Left renal cortex interstitium (tissue), 4 donors: ENCODE measurements at regions not wholly inside any gene's neighbourhood (a gene's known extent, or its start where the extent isn't known, plus 50 kb on each side); places are given as distances from the start of the nearest gene placed in this dataset.

ENCODE experiments used
- DNase-seq, 4 donors: peaks; one replicate each; pipeline ENCODE4 v3.0.0-alpha.2; 2013; ENCODE audit warnings: low read depth in 4 of 4, low spot score in 2 of 4, missing footprints in 1 of 4

DNA sequence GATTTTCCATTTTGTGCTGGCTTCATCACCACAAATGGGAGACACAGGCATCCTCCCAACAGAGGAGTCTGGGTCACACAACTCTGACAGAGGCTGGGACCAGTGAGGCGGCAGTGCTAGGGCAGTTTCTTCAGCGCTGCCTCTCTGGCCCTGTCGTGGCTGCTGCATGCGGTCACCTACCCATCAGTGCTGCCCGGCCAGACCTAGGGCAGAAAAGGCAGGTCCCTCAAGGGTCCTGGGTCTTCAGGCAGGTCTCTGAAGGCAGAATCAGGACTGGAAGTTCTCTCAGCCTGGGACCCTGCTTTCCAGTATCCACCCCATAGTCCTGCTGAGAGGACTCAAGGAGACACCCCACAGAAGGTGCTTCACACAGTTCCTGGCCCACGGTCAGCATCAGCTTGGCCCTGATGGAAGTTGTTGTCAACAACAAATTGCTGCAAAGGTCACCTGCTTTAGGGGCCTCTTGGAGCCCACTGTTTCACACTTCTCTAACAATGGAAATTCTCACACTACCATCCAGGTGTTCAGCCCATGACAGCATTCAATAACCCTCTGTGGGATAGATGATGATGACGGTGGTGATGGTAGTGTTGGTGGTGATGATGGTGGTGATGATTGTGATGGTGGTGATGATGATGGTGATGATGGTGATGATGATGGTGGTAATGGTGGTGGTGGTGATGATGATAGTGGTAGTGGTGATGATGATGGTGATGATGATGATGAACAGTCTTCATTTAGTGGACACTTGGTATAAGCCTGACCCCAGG lies 146.4 kb upstream of the PPP1R26 start:
- DNase-seq, result no peak

DNA sequence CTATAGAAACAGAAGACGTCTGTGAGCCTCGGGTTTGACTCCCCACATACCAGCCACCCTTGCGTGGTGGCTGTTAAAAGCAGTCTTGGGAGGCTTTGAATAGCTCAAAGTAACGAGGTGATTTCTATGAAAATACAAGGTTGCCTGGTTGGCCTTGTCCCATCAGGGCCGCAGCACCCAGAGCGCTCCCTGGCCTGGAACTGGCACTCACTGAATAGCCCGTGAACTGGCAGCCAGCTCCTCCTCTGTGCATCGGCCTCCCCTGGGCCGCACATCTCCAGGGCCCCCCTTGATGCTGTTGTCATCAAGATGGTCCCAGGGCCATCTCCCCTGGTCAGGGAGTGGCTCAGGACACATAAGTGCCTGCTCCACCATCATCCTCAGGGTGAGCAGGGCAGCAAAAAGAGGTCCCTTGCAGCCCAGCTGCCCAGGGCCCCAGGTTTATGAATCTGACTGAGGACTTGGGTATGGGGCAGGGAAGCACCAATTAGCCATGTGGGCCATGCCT lies 144.6 kb upstream of the PPP1R26 start:
- DNase-seq, result no peak

DNA sequence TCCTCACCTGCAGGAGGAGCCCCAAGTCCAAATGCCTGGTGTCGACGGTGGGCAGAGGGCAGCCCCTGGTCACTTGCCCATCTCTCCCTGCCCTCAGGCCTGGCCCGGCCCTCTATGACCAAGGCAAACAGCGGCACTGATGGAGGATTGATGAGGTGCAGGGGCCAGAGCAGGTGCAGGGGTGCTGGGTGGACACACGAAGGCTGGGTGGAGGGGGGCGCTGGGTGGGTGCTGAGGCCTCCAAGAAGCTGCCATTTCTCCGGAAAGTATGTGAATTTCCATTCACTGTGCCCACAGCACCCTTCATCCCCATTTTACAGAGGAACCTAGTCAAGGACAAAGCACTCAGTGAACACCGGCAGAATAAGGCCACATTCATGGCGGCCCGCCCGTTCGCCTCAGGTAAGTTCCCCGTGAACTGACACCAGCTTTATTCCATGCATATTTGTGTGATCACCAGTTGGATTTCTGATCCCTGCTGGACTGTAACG lies 143.8 kb upstream of the PPP1R26 start:
- no peak for DNase-seq

DNA sequence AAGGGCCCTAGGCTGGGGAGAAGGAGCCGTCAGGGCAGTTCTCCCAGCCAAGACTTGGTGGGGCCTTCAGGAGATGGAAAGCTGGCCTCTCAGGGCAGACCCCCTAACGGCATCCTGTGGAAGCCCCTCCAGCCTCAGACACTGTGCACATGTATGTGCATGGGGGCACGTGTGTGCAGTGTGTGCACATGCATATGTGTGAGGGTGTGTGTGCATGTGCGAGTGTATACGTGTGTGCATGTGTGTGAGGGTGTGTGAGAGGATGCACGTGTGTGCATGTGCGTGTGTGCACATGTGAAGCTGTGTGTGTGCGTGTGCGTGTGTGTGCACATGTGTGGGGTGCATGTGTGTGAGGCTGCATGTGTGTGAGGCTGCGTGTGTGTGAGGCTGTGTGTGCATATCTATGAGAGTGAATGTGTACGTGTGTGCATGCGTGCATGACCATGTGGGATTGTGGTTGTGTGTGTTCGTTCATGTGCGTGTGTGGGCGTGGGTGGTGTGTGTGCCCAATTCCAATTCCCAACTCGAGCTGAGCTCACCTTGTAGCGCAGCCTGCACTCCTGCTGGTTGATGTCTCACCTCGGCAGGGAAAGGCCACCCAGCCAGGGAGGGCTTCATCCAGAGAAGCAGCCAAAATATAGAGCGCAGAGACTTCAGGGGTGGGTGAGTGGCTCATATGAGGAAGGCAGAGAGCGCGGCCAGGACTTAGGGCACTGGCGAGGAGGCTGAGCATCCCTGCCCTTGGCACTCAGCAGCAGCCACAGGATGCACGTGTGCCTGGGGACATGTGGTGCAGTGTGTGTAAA lies 142.7 kb upstream of the PPP1R26 start:
- DNase-seq, result no peak

DNA sequence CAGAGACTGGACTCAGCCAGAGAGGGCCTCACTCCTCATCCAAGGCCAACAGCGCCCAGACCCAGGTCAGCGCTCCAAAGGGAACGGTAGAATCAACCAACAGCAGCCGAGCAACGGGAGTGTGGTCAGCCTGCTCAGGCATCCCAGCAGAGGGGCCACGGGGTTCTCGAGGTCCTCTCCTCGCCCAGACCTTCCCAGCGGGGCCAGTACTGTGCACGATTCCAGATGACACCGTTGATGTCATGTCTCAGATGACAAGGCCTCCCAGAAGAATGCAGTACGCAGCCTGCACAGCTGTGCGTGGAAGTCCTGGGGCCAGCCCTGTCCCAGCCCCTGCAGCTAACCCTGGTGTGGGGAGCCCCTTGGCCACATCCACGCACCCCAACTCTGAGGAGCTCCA lies 141.0 kb upstream of the PPP1R26 start:
- DNase-seq, result no peak

DNA sequence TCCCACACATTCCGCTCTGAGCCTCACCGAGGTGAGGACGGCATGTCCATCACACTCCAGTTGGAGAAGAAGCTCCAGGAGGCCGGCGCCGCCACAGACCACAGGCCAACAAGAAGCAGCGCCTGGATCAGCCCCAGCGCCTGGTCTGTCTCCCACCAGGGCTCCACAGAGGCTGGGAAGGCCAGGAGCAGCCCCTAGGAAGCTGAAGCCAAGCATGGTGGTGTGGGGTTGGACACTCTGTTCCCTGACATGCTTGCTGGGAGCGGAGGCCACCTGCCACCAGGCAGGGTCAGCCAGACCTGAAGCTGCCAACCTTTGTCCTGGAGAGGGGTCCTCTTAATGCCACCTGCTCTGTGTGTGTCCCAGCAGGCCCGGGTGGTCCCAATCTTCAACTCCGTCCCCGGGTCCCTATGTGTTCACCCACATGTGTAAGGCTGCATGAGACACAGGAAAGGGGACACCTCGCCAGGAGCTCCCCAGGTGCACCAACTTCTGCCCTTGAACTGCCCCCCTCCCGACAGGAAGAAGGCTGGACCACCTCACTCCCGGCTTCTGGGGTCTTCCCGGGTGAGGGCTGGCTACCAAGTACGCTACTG lies 140.1 kb upstream of the PPP1R26 start:
- no peak for DNase-seq

DNA sequence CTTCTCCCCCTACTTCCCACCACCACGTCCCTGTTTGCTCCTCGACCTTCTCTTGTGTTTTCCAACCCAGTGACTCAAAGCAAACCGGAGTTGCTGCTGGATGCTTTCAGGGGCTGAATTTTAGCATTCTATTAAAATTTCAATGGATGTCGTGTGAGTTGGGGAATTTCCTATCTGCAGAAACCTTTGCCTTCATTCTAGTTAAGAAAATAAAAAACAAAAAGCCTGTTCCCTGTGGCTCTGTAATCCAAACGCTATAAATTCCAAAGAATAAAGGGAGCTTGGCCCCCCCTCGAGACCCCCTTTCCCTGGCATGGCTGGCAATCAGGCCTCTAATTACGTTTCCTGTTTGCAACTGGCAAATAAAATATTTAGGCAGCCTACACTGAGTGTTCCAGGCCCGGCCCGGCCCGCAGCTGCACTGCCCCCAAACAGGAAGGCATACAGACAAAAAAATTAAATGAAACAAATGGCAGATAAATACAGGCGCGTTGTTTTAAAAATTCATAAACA lies 139.4 kb upstream of the PPP1R26 start:
- no peak for DNase-seq

DNA sequence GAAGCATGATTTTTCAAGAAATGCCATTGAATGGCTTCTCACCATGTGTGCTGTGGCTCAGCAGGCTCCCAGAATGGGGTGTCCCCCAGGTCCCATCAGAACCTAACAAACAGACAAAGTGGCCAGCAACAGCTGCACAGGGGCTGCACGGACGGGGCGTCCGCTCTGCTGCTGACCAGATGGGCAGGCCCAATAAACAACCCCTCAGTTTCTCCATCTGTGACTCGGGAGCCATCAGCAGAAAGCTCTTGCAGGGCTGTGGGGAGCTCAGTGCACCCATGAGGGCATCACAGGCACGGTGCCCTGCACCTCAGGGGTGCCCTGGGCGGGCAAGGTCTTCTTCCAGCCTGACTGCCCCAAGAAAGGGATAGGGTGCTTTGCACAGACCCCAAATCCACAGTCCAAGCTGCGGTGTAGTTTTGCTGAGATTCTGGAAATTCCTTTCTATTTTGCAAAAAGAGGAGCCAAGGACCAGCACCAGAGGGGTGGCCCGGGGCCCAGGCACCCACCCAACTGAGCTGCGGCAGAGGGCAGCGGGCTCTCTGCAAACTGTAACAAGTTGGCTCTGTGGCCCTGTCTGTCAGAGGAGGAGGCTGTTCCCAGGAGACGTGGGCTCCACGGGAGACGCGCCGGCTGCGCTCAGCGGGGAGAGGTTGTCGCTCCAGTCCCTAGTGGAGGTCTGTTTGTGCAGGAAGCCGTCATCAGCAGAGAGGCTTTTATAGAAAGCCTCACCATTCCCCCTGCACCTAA lies 138.7 kb upstream of the PPP1R26 start:
- no peak for DNase-seq

DNA sequence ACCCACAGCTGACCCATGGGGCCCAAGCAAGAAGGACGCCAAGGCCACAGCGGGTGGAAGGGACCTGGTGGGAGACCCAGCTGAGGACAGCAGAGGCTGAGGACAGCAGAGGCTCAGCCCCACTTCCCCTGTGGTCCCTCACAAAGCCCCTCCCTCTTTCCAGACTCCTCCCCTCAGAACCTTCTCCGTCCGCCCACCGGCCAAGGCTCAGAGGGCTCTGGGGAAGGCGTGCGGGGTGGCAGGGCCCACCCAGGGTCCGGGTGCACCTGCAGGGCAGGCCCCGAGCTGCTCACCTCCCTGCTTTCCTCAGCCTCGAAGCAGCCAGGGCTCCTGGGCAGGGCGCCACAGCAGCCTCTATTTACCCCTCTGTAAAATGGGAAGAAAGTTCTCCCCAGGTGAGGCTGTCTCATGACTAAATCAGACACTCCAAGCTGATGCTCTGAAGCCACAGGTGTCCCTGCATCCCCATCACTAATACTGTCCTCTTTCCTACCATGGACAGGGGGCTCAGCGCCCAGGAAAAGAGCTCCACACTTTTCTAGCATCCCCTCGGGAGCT lies 137.9 kb upstream of the PPP1R26 start:
- no peak for DNase-seq

DNA sequence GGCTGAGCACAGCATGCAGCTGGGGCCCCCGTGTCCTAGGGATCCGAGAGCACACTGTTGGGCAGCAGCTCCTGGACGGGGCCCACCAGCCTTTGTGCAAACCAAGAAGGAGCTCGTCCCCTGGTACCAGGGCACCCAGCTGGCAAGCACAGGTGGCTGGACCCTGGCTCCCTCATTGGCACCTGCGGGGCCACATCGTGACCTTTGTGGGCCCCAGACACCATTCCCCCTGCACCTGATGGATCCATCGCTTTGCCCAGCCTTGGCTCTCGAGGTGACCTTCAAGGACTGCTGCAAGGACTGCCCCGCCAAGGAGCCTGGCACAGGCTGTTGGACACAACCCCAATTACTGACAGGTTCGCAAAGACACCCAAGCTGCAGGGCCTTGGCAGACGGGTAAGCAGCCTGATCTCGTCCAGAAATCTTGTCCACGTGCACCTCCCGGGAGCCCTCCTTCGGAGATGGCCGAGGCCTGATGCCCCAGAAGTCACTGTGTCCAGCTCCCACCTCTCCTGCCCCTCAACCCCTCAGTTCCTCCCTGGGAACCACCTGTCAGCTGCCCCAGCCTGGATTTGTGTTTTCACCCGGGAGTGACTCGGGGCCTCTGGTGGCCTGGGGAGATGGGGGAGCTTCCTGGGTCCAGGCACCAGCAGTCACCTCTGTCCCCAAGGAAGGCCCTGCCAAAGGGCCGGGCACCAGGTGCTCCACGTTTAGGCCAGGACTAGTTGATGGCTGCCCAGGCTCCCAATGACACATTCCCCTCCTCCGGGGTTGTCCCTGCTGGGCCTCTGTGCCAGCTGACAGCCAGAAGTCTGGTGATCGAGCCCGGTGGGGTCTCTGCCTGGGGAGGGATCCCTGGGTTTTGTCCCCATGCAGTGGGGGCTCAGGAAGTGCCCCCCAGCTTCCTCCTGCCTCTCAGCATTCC lies 137.1 kb upstream of the PPP1R26 start:
- DNase-seq, result no peak

DNA sequence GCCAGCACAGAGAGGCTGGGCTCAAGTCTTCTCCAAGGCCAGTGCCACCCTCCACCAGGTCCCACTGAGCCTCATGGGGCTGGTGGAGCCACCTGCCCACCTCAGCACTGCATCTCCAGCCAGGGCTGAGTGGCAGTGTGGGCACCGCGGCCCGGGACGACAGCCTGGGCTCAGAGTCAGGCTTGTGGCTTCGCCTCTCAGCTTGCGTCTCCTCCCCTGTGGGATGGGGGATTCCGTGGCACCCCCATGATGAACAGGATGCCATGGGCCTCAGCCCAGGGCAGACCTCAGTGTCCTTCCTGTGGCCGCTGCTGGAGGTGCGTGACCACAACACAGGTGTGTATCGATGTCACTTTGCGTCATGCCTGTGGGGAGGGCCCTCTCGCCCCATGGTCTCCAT lies 136.4 kb upstream of the PPP1R26 start:
- DNase-seq, result no peak

DNA sequence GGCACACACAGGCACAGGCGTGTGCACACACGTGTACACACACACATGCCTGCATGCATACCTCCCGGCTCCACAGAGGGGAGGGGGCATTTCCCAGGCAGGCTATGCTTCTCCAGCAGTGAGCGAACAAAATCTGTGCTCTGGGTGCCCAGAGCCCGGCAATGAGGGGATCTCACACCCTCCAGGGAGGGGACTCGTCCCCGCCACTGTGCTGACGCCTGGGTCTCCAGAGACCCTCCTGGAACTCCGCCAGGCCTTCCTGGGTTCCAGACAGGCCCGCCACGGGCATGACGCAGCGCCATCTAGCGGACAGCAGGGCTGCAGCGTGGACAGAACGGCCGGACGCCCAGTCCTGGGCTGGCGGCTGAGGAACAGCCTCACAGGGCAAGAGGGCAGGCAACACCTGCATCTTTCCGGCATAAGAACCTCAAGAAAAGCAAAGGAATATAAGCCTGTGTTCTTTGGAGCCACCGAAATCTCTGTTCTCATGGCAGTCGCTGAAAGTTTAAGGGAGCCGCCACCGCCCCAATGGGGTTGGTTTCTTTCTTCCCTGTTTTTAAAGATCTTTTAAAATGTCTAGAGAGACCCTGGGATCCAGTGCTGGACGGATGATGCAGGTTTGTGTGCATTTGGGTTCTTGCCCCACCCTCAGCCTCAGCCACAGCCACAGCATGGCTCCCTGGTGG lies 135.6 kb upstream of the PPP1R26 start:
- DNase-seq, result peak in 1 of 4 donors; percentile 54

DNA sequence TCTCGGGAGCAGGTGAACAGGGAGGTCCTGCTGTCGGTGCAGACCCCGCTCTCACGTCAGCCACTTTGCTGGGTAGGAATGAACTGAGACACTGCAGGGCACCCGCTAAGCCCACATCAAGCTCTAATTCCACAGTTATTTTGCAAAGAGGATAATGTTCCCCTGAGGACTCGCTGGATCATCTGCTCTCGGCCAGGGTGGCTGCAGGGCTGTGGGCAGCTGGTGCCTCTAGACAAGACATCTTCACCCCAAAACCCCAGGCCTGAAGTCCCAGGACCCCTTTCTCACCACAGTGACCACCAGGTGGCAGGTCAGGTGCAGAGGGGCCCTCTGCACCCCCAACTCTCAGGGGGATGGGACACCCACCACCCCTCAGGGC lies 135.1 kb upstream of the PPP1R26 start:
- DNase-seq, result no peak

DNA sequence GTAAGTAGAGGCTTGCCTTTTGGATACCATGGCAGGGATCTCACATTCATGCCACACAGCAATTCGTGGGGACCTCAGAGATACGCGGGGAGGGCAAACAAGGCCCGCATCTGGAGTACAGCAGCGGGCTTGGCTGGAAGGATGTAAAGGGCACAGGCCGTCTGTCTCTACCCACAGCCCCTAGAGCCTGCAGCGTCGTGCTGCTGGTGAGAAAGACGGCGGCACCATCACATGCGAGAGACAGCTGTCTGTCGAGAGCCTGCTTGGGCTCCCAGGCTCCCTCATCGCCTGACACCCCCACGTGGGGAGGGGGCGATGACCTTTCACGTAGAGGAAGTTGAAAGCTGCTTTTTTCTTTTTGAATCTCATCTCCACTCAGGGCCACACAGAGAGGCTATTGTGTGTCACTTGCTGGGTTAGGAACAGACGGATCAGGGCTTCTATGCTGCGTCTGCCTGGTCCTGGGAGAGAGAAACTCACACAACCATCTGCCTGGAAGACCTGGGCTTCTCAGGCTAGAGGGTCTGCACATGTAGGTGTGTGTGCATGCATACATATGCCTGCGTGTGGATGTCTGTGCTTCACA lies 134.6 kb upstream of the PPP1R26 start:
- DNase-seq, result no peak

DNA sequence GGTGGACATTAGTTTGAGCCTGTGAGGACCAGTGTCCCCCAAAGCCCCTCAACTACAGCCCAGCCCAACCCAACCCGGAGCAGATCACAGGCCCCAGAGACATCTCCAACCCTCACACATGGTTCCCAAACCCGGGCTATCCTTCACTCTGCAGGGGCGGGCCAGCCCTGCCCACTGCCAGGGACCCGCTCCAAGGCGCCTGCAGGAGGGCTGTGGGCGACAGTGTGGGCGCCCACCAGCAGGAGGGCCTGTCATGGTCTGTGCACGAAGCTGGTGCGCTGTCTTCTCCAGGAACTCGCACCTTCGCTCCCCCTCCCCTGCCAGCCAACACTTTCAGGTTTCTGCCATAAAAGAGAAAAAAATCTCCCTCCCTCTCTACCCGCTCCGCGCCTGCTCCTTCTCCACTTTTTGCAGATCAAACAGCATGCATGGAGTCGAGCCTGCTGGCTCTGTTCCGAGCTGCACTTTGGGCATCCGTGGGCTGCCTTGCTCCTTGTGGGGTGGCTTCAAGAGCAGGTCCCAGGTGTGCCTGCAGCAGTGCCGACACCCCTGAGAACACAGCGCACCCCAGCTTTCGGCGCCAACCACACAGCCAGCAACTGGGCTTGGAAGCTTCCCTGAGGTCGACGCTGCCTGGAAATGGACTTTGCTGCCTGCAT lies 133.7 kb upstream of the PPP1R26 start:
- DNase-seq, result no peak

DNA sequence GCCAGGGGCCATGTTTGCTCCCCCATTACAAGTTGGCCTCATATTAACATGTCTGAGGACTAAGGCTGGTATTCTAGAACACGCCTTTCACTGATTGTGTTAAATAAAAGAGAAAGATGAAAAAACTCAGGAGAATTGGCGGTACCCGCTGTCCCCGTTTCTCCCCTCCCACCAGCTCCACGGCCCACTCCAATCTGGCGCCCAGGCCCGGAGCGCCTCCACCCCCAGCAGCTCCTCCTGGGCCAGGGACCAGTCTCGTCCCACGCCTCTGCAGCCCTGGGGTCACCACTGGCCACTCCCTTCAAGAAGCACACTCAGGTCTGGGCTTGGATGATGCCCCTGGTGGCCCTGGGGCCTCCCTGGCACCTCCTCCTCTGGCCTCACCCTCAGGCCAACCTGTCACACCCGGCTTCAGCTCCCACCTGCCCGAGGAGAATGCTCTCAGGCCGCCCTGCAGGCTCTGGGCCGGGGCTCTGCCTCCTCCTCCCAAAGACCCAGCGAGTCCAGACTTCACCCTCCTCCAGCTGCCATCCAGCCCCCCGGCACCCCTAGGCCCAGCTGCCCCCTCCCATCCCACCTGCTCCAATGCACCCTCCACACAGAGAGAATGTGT lies 133.0 kb upstream of the PPP1R26 start:
- no peak for DNase-seq

DNA sequence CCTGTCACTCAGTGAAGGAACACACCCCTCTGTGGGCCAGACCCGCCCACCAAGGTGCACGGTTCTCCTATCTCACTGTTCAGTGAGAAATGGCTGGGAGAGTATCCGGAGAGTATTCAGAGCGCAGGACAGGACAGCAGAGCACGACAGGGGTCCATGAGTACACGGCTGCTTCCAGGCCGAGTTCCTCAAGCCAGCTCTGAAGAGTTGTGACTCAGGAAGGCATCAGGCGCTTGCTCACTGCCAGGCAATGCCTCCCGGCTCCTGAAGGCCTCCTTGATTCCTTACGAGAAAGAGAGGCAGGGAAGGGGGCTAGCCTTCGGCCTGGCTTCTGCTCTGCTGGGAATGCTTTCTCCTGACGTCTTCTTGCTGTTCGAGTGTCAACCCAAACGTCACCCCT lies 132.1 kb upstream of the PPP1R26 start:
- no peak for DNase-seq
